Frontal cortex (tissue), 3 donors: ENCODE measurements at regions not wholly inside any gene's neighbourhood (a gene's known extent, or its start where the extent isn't known, plus 50 kb on each side); places are given as distances from the start of the nearest gene placed in this dataset.

Experiments
- DNase-seq, 2 donors: peaks; one replicate each; pipeline ENCODE4 v3.0.0; 2012; ENCODE audit warnings: low spot score in 2 of 2
- FAIRE-seq: peaks from 2 replicates; lab custom pipeline; 2012; peaks lifted over from hg19 to GRCh38; lab: Jason Lieb, UNC
- donor health status: control.
- donor health status: control.
- donor health status: control.

GRCh38 chr12:94082690-94083089 lies 65.7 kb upstream of the PLXNC1 start:
- FAIRE-seq (no peak), DNase-seq (no peak)

- DNase-seq (no peak), FAIRE-seq (no peak)
Observed at GRCh38 chr12:94089891-94090290, 58.5 kb upstream of the PLXNC1 start.

- DNase-seq (no peak), FAIRE-seq (no peak)
Observed at GRCh38 chr12:94091624-94092023, 56.8 kb upstream of the PLXNC1 start.

GRCh38 chr12:94092516-94093241 lies 55.7 kb upstream of the PLXNC1 start:
- DNase-seq (no peak), FAIRE-seq (no peak)

GRCh38 chr12:94094700-94095099 lies 53.7 kb upstream of the PLXNC1 start:
- DNase-seq = no peak
- FAIRE-seq = no peak

- FAIRE-seq = no peak
- DNase-seq = no peak
Observed at GRCh38 chr12:94095618-94096017, 52.8 kb upstream of the PLXNC1 start.

- no peak for DNase-seq
- FAIRE-seq = no peak
Observed at GRCh38 chr12:94098466-94098865, 49.9 kb upstream of the PLXNC1 start.
